KMS-11 (cell line): ENCODE measurements at regions not wholly inside any gene's neighbourhood (a gene's known extent, or its start where the extent isn't known, plus 50 kb on each side); places are given as distances from the start of the nearest gene placed in this dataset.

Experiments used
- H2AFZ ChIP-seq: fragments of 200-600 bp; sonication (generic); 2 replicates; pipeline ENCODE4 v1.6.1; 2016; ENCODE audit warnings: antibody characterized with exemption, mixed run types, low read depth
- H3K27ac ChIP-seq: fragments of 200-600 bp; sonication (generic); 2 replicates; pipeline ENCODE4 v1.6.1; 2016; ENCODE audit warnings: mild to moderate bottlenecking, mixed run types
- H3K27me3 ChIP-seq: fragments of 200-600 bp; sonication (generic); 2 replicates; pipeline ENCODE4 v1.6.1; 2017; ENCODE audit warnings: mild to moderate bottlenecking, low read depth, mixed run types, moderate library complexity; ENCODE audit not compliant: insufficient read depth
- H3K36me3 ChIP-seq: fragments of 200-600 bp; sonication (generic); 2 replicates; pipeline ENCODE4 v1.6.1; 2017; ENCODE audit warnings: mild to moderate bottlenecking, mixed run types; ENCODE audit not compliant: insufficient read depth
- H3K4me1 ChIP-seq: fragments of 200-600 bp; sonication (generic); 2 replicates; pipeline ENCODE4 v1.6.1; 2016; ENCODE audit warnings: mild to moderate bottlenecking, low read depth, mixed run types; ENCODE audit not compliant: poor library complexity, severe bottlenecking
- H3K4me2 ChIP-seq: fragments of 200-600 bp; sonication (generic); 2 replicates; pipeline ENCODE4 v1.7.0; 2016; ENCODE audit warnings: mild to moderate bottlenecking, mixed run types
- H3K4me3 ChIP-seq: fragments of 200-600 bp; sonication (generic); IDR thresholded peaks from 2 replicates; pipeline ENCODE4 v1.6.1; 2017; ENCODE audit warnings: low read depth, low read length, mixed read lengths; ENCODE audit not compliant: insufficient read depth
- H3K79me2 ChIP-seq: fragments of 200-600 bp; sonication (generic); 2 replicates; pipeline ENCODE4 v1.6.1; 2016; ENCODE audit warnings: low read depth, mixed run types; ENCODE audit not compliant: insufficient read depth
- H3K9ac ChIP-seq: fragments of 200-600 bp; sonication (generic); 2 replicates; pipeline ENCODE4 v1.6.1; 2016; ENCODE audit warnings: mild to moderate bottlenecking, mixed run types
- H4K20me1 ChIP-seq: fragments of 200-600 bp; sonication (generic); 2 replicates; pipeline ENCODE4 v1.6.1; 2016; ENCODE audit warnings: mild to moderate bottlenecking, mixed run types; ENCODE audit not compliant: insufficient read depth
- TF ChIP-seq, protein P1 (sequence below): fragments of 200-600 bp; sonication (generic); conservative IDR thresholded peaks from 2 replicates; pipeline ENCODE4 v1.6.1; 2017; ENCODE audit warnings: low read depth, mild to moderate bottlenecking, antibody characterized with exemption, low read length, moderate library complexity, mixed read lengths

DNA sequence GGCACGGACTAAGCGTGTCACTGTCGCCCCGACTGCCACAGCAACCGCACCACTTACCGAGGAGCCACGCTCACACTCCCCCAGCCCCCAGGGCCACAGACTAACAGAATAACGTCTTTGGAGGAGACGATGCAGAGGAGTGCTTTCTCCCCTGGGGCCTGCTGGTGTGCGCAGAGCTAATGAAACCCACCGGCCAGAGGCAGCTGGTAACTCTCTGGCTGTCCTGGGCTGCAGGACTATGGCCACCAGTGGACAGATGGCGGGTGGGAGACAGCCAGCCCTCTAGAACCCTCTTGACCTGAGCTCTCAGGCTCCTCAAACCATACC is 228.0 kb downstream of the DLL1 start:
- Histone ChIP-seq H3K4me1 (no peaks in the 10 kb centered on the region), H3K27me3 (no peaks in the 10 kb centered on the region), H3K36me3 (no peaks in the 10 kb centered on the region), H3K4me3 (no peak overlapping the region), H2AFZ (no peak overlapping the region), H3K4me2 (no peak overlapping the region), H3K79me2 (no peaks in the 10 kb centered on the region), H3K9ac (no peak overlapping the region), H3K27ac (no peak overlapping the region), H4K20me1 (no peaks in the 10 kb centered on the region)
- TF ChIP-seq, protein P1, sequence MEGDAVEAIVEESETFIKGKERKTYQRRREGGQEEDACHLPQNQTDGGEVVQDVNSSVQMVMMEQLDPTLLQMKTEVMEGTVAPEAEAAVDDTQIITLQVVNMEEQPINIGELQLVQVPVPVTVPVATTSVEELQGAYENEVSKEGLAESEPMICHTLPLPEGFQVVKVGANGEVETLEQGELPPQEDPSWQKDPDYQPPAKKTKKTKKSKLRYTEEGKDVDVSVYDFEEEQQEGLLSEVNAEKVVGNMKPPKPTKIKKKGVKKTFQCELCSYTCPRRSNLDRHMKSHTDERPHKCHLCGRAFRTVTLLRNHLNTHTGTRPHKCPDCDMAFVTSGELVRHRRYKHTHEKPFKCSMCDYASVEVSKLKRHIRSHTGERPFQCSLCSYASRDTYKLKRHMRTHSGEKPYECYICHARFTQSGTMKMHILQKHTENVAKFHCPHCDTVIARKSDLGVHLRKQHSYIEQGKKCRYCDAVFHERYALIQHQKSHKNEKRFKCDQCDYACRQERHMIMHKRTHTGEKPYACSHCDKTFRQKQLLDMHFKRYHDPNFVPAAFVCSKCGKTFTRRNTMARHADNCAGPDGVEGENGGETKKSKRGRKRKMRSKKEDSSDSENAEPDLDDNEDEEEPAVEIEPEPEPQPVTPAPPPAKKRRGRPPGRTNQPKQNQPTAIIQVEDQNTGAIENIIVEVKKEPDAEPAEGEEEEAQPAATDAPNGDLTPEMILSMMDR = no peak

DNA sequence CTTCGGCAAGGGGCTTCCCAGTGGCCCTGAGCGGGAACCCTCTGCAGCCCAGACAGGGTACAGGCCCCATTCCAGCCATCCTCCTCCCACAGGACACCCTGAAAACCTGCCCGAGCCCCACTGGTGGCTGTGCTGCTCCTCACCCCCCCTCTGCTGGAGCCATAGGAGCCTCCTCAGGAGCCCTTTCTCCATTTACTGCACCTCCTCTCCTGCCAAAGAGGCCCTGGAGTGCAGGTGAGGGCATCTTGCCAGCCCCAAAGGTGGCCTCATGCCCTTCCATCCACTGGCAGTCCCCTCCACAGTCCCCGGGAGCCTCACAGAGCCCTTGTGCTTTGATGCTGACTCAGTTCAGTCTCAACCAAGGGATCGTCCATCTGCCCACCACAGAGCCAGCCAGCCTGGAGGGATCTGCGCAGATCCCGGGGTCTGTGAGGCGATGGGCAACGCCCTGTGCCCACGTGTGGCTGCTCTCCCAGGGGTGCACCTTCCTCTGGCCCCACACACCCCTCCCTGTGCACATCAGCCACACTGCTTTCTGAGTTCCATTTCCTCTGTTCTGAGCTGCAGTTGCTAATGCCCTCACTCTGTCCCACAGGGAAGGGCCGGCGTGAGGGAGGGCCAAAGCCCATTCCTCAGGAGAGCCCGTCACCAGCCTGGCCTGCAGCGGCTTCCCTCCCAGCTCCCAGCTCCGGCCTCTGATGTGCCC is 228.5 kb downstream of the DLL1 start:
- Histone ChIP-seq H3K4me2 (no peak overlapping the region), H3K9ac (no peak overlapping the region), H3K27me3 (no peaks in the 10 kb centered on the region), H3K27ac (no peak overlapping the region), H3K36me3 (no peaks in the 10 kb centered on the region), H3K79me2 (no peaks in the 10 kb centered on the region), H3K4me1 (no peaks in the 10 kb centered on the region), H4K20me1 (no peaks in the 10 kb centered on the region), H2AFZ (no peak overlapping the region), H3K4me3 (no peak overlapping the region)
- TF ChIP-seq, protein P1 = no peak

DNA sequence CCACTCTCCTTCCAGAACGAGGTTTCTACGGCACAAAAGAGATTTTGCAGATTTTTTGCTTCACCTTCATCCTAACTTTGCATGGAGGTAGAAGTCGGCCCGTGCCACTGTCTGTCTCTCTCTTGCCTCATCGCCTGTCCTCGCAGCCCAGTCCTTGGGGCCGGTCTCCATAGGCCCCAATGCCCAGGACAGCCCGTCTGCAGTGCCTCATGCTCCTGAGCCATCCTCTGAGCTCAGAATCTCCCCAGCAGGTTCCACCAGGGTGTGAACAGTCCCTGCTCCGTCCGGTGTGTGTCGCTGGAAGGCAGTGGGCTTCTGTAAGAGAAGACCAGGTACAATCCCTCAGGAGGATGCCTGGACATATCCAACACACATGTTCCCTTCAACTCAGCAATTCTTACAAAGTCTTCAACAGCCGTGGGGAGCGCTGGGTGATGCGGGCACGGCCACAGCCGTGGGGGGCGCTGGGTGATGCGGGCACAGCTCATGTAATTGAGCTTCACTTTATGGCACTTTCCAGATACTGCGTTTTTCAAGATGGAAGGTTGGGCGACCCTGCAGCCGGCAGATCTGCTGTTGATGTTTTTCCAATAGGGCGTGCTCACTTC is 231.9 kb downstream of the DLL1 start:
- Histone ChIP-seq H3K4me3 (no peak overlapping the region), H3K9ac (no peak overlapping the region), H3K4me1 (no peaks in the 10 kb centered on the region), H3K27ac (no peak overlapping the region), H3K79me2 (no peaks in the 10 kb centered on the region), H4K20me1 (no peaks in the 10 kb centered on the region), H3K4me2 (no peak overlapping the region), H3K27me3 (no peaks in the 10 kb centered on the region), H3K36me3 (no peaks in the 10 kb centered on the region), H2AFZ (no peak overlapping the region)
- TF ChIP-seq, protein P1 = no peak

DNA sequence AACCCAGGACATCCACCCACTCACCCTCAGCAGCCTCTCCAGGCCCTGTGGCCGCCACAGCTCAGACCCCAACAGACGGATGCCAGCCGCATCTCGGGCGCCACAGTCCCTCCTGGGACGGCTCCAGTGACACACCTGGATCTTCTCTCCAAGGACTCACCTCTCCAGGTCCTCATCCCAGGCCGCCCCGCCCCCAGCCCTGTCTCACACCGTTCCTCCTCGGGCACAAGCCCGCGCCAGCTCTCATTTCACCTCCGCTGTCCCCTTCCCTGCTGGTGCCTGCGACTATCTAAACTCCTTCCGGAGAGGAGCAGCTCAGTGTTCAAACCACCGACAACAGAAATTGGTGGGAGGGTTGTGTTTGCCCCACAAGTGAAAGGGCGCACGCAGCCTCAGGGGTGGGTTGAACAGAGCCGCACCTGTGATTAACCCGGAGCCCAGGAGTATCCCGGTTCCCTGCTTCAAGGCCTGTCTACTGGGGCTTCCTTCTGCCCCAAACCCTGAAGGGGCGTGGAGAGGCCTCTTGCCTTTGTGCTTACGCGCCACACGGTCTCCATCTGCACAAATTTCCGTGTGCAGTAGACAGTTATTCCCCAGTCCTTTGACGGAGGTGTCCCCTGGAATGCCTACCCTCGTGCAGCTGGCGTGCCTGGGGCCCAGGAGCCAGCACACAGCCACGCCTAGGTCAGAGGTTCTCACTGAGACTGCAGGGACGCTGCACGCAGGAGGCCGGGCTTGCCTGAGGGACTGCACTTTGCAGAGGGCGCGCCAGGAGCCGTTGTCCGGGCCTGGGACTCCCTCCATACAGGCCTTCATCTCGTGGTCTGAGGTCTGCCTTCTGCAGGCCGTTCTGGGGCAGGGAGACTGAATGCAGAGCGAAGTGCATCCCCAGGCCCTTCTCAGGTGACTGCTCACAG is 232.7 kb downstream of the DLL1 start:
- no peak overlapping the region for H3K4me2 ChIP-seq
- H3K4me3 ChIP-seq = no peak overlapping the region
- no peak overlapping the region for H3K27ac ChIP-seq
- H3K27me3 ChIP-seq = no peaks in the 10 kb centered on the region
- no peaks in the 10 kb centered on the region for H3K36me3 ChIP-seq
- no peak overlapping the region for H2AFZ ChIP-seq
- TF ChIP-seq, protein P1 = no peak
- H4K20me1 ChIP-seq = no peaks in the 10 kb centered on the region
- no peaks in the 10 kb centered on the region for H3K4me1 ChIP-seq
- H3K9ac ChIP-seq = no peak overlapping the region
- no peaks in the 10 kb centered on the region for H3K79me2 ChIP-seq
